SK-N-SH (cell line): ENCODE measurements at regions not wholly inside any gene's neighbourhood (a gene's known extent, or its start where the extent isn't known, plus 50 kb on each side); places are given as distances from the start of the nearest gene placed in this dataset.

Experiments used
- CTCF ChIA-PET: fragments of 300-600, 350-600 bp; formaldehyde crosslinking; extraction: SDS; loops from one replicate; lab custom pipeline; 2021; lab: Yijun Ruan, JAX
- POLR2A ChIA-PET: fragments of 350-600 bp; sonication (Branson Sonifier 250); formaldehyde crosslinking; extraction: SDS; loops from one replicate; lab custom pipeline; 2020; ENCODE audit warnings: antibody characterized with exemption, inconsistent platforms; lab: Yijun Ruan, JAX
- DNase-seq: peaks from one replicate; pipeline ENCODE4 v3.0.0; 2012
- H2AFZ ChIP-seq: fragments of 200-600 bp; sonication (generic); 2 replicates; pipeline ENCODE4 v1.8.1; 2016; ENCODE audit warnings: antibody characterized with exemption, mild to moderate bottlenecking, low read depth
- H3F3A ChIP-seq: fragments of 200-600 bp; sonication (generic); replicated peaks from 2 replicates; pipeline ENCODE3; 2016; ENCODE audit warnings: antibody characterized with exemption, mild to moderate bottlenecking; ENCODE audit not compliant: insufficient read depth
- H3K27ac ChIP-seq, 2 experiments: fragments of 200-500 bp in 1 of 2; fragments of 200-600 bp in 1 of 2; sonication (Bioruptor generic) in 1 of 2; sonication (generic), shearing (Covaris generic) in 1 of 2; 2 replicates each; pipeline versions ENCODE4 v1.5.1 to v1.6.1; 2014 to 2016; ENCODE audit warnings: low read depth in 2 of 2, inconsistent platforms in 1 of 2, low read length in 1 of 2, mild to moderate bottlenecking in 1 of 2, mixed read lengths in 1 of 2
- H3K27me3 ChIP-seq: fragments of 200-600 bp; sonication (generic), shearing (Covaris generic); 2 replicates; pipeline ENCODE4 v1.6.1; 2016; ENCODE audit warnings: mixed run types; ENCODE audit not compliant: insufficient read depth
- H3K36me3 ChIP-seq, 2 experiments: fragments of 200-500 bp in 1 of 2; fragments of 200-600 bp in 1 of 2; sonication (Bioruptor generic) in 1 of 2; sonication (generic) in 1 of 2; replicated peaks in 1 of 2; 2 replicates each; pipeline versions ENCODE3 to v1.5.1; 2014 to 2016; ENCODE audit warnings: low read length in 1 of 2, mild to moderate bottlenecking in 1 of 2; ENCODE audit not compliant: insufficient read depth in 2 of 2, control insufficient read depth in 1 of 2
- H3K4me1 ChIP-seq, 2 experiments: fragments of 200-500 bp in 1 of 2; fragments of 200-600 bp in 1 of 2; sonication (Bioruptor generic) in 1 of 2; sonication (generic), shearing (Covaris generic) in 1 of 2; 2 replicates each; pipeline versions ENCODE4 v1.5.1 to v1.6.1; 2014 to 2016; ENCODE audit warnings: low read depth in 1 of 2, low read length in 1 of 2, mixed run types in 1 of 2; ENCODE audit not compliant: insufficient read depth in 2 of 2, control insufficient read depth in 1 of 2
- H3K4me2 ChIP-seq: fragments of 200-600 bp; sonication (generic), shearing (Covaris generic); 2 replicates; pipeline ENCODE4 v1.6.1; 2017; ENCODE audit warnings: mixed run types
- H3K4me3 ChIP-seq, 2 experiments: fragments of 200-500 bp in 1 of 2; fragments of 200-600 bp in 1 of 2; sonication (Bioruptor generic) in 1 of 2; sonication (generic), shearing (Covaris generic) in 1 of 2; 2 replicates each; pipeline versions ENCODE4 v1.5.1 to v1.8.1; 2014 to 2016; ENCODE audit warnings: low read depth in 2 of 2, inconsistent platforms in 1 of 2, low read length in 1 of 2, mild to moderate bottlenecking in 1 of 2, mixed read lengths in 1 of 2, moderate library complexity in 1 of 2
- H3K79me2 ChIP-seq: fragments of 200-600 bp; sonication (generic); 2 replicates; pipeline ENCODE4 v1.8.1; 2017; ENCODE audit warnings: mild to moderate bottlenecking; ENCODE audit not compliant: insufficient read depth
- H3K9ac ChIP-seq: fragments of 200-600 bp; sonication (generic); 2 replicates; pipeline ENCODE4 v1.6.1; 2017; ENCODE audit warnings: mixed run types
- H3K9me2 ChIP-seq: fragments of 200-600 bp; sonication (generic); 2 replicates; pipeline ENCODE4 v1.6.1; 2017; ENCODE audit warnings: mixed run types
- H3K9me3 ChIP-seq: fragments of 200-600 bp; sonication (generic); 2 replicates; pipeline ENCODE4 v1.6.1; 2017; ENCODE audit warnings: mixed run types, mild to moderate bottlenecking, moderate library complexity
- H4K20me1 ChIP-seq: fragments of 200-600 bp; sonication (generic); 2 replicates; pipeline ENCODE4 v1.6.1; 2017; ENCODE audit warnings: mild to moderate bottlenecking, mixed run types; ENCODE audit not compliant: insufficient read depth
- CHD2 ChIP-seq: fragments of 150-350 bp; IDR thresholded peaks from 2 replicates; pipeline ENCODE4 v1.6.1; 2018; ENCODE audit warnings: low read length; ENCODE audit not compliant: partially characterized antibody
- GATA2 ChIP-seq: sonication (generic); formaldehyde crosslinking; IDR thresholded peaks from 2 replicates; pipeline ENCODE4 v1.5.0; 2020; ENCODE audit warnings: mild to moderate bottlenecking, missing genetic modification reagents
- RXRA ChIP-seq: IDR thresholded peaks from 2 replicates; pipeline ENCODE4 v1.4.0; 2012; ENCODE audit warnings: low read depth, mild to moderate bottlenecking, borderline replicate concordance
- SMC3 ChIP-seq: IDR thresholded peaks from 2 replicates; pipeline ENCODE4 v1.6.1; 2012; ENCODE audit warnings: low read depth, low read length, improper control_type of control experiment
- TAF1 ChIP-seq: IDR thresholded peaks from 2 replicates; pipeline ENCODE4 v1.6.1; 2012; ENCODE audit warnings: low read depth, mild to moderate bottlenecking, low read length, moderate library complexity, borderline replicate concordance
- YY1 ChIP-seq: IDR thresholded peaks from 2 replicates; pipeline ENCODE4 v1.4.0; 2012; ENCODE audit warnings: low read depth, mild to moderate bottlenecking
- WGBS: methylation state at CpG from one replicate; pipeline ENCODE4 v1.1.6; 2017; ENCODE audit warnings: low lambda C conversion rate; 5-methylcytosine and 5-hydroxymethylcytosine counted together
- TF ChIP-seq, protein P1 (sequence below): fragments of 150-350 bp; IDR thresholded peaks from 2 replicates; pipeline ENCODE4 v1.6.1; 2016; ENCODE audit warnings: mild to moderate bottlenecking, low read depth, low read length
- TF ChIP-seq, protein P2 (sequence below): fragments of 150-350 bp; IDR thresholded peaks from 2 replicates; pipeline ENCODE4 v1.6.1; 2017; ENCODE audit warnings: antibody characterized with exemption, low read length, low read depth, borderline replicate concordance
- TF ChIP-seq, protein P3 (sequence below): fragments of 200-600 bp; sonication (generic); IDR thresholded peaks from 2 replicates; pipeline ENCODE4 v1.6.1; 2017; ENCODE audit warnings: antibody characterized with exemption, mild to moderate bottlenecking, moderate library complexity

DNA sequence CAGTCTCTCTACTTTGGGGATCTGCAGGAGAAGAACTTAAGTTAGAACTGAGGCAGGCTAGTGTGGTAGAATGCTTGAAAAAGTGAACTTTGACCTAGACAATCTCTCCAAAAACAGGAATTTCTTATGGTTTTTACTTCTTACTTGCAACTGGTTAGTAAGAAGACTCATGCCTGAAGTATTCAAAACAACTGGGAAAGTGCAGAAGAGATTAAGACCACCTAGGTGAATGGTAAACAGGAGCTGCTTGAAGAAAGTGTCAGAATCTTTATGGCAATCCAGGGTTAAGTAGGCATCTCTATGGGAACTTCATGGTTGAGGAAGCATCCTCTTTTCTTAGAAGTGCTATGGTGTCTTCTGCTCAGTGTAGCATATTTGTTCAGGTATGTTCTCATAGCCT lies 428.6 kb upstream of the TLE4 start (continued):
- TF ChIP-seq, protein P1, sequence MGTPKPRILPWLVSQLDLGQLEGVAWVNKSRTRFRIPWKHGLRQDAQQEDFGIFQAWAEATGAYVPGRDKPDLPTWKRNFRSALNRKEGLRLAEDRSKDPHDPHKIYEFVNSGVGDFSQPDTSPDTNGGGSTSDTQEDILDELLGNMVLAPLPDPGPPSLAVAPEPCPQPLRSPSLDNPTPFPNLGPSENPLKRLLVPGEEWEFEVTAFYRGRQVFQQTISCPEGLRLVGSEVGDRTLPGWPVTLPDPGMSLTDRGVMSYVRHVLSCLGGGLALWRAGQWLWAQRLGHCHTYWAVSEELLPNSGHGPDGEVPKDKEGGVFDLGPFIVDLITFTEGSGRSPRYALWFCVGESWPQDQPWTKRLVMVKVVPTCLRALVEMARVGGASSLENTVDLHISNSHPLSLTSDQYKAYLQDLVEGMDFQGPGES: no peak

DNA sequence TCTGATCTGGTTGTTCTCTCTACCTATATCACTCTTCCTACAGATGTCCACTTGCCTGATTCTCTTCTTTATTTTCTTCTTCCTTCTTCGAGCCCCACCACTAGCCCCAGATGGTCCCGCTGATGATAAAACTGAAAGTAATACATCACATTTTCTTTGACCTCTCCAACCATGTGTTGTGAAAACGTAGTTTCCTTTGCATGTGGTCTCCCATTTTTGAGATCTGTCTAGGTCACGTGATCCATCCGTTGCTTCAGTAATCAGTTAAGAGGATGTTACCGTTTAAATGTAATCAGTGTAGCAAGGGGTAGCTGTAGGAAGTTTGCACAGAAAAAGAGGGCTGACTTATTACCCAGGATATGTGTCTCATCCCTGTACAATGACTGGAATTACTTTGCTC lies 426.3 kb upstream of the TLE4 start:
- Histone ChIP-seq H3K9me3 (no peaks in the 10 kb centered on the region), H3K27me3 (no peaks in the 10 kb centered on the region), H4K20me1 (no peaks in the 10 kb centered on the region), H3K9ac (no peak overlapping the region), H3F3A (no peaks in the 10 kb centered on the region), H2AFZ (no peak overlapping the region), H3K79me2 (no peaks in the 10 kb centered on the region), H3K36me3 (no peaks in the 10 kb centered on the region), H3K4me2 (no peak overlapping the region), H3K4me1 (no peaks in the 10 kb centered on the region), H3K4me3 (no peak overlapping the region), H3K27ac (no peak overlapping the region), H3K9me2 (no peaks in the 10 kb centered on the region)
- no peak for TF ChIP-seq CHD2
- TF ChIP-seq, protein P2, sequence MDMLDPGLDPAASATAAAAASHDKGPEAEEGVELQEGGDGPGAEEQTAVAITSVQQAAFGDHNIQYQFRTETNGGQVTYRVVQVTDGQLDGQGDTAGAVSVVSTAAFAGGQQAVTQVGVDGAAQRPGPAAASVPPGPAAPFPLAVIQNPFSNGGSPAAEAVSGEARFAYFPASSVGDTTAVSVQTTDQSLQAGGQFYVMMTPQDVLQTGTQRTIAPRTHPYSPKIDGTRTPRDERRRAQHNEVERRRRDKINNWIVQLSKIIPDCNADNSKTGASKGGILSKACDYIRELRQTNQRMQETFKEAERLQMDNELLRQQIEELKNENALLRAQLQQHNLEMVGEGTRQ: no peak
- TF ChIP-seq SMC3: no peak
- TF ChIP-seq, protein P1: no peak
- DNase-seq: no peak
- ChIA-PET POLR2A (no interaction called here), CTCF (no interaction called here)
- WGBS: 85% methylated on average over 6 of the region's 6 CpGs

DNA sequence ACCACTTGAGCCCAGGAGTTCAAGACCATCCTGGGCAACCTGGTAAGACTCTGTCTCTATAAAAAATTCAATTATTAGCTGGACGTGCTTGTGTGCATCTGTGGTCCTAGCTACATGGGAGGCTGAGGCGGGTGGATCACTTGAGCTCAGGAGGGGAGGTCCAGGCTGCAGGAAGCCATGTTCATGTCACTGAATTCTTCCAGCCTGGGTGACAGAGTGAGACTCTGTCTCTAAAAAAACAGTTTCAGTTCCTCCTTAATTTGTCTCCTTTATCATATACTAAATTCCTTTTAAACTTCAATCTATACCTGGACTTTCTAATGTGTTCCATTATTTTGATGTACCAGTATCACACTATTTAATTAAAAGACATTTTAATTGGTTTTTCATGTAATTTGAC lies 422.2 kb upstream of the TLE4 start:
- H2AFZ ChIP-seq: no peak overlapping the region
- CTCF ChIA-PET: no interaction called here
- WGBS: 89% methylated on average over 2 of the region's 2 CpGs

More for the DNA sequence above, 422.2 kb upstream of the TLE4 start:
- H4K20me1 ChIP-seq: no peaks in the 10 kb centered on the region
- DNase-seq: no peak
- TF ChIP-seq SMC3: no peak
- TF ChIP-seq YY1: no peak
- TF ChIP-seq GATA2 (CRISPR knock-in tag): no peak
- TF ChIP-seq, protein P3, sequence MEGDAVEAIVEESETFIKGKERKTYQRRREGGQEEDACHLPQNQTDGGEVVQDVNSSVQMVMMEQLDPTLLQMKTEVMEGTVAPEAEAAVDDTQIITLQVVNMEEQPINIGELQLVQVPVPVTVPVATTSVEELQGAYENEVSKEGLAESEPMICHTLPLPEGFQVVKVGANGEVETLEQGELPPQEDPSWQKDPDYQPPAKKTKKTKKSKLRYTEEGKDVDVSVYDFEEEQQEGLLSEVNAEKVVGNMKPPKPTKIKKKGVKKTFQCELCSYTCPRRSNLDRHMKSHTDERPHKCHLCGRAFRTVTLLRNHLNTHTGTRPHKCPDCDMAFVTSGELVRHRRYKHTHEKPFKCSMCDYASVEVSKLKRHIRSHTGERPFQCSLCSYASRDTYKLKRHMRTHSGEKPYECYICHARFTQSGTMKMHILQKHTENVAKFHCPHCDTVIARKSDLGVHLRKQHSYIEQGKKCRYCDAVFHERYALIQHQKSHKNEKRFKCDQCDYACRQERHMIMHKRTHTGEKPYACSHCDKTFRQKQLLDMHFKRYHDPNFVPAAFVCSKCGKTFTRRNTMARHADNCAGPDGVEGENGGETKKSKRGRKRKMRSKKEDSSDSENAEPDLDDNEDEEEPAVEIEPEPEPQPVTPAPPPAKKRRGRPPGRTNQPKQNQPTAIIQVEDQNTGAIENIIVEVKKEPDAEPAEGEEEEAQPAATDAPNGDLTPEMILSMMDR: no peak
- no peak for TF ChIP-seq CHD2
- TF ChIP-seq TAF1: no peak
- TF ChIP-seq RXRA: no peak
- no peaks in the 10 kb centered on the region for H3K36me3 ChIP-seq
- H3K9me3 ChIP-seq: no peaks in the 10 kb centered on the region
- H3K4me2 ChIP-seq: no peak overlapping the region
- H3K9me2 ChIP-seq: no peaks in the 10 kb centered on the region
- no peak overlapping the region for H3K9ac ChIP-seq
- H3K27me3 ChIP-seq: no peaks in the 10 kb centered on the region
- no peaks in the 10 kb centered on the region for H3K4me1 ChIP-seq
- no peak overlapping the region for H3K4me3 ChIP-seq
- POLR2A ChIA-PET: no interaction called here
- H3F3A ChIP-seq: no peaks in the 10 kb centered on the region
- H3K27ac ChIP-seq: no peak overlapping the region
- no peaks in the 10 kb centered on the region for H3K79me2 ChIP-seq
